PC-3 (cell line): ENCODE measurements at regions not wholly inside any gene's neighbourhood (a gene's known extent, or its start where the extent isn't known, plus 50 kb on each side); places are given as distances from the start of the nearest gene placed in this dataset.
"Not testable (repeated sequence)": the region's sequence is repeated elsewhere in the genome, so short reads cannot be mapped to it uniquely, and the experiment has no call there.

Experiments
- ATAC-seq: fragments of 200-7000 bp; cut with Tn5 transposase; 2 replicates; pipeline ENCODE4 v1.9.1; 2020; ENCODE audit warnings: mild to moderate bottlenecking, moderate library complexity
- BruUV-seq: library from RNA; stranded (reverse); fragments of 400-500 nt; replicated peaks from 2 replicates; lab custom pipeline; 2021; lab: Mats Ljungman, UMichigan
- CTCF ChIA-PET: fragments of 300-600 bp; sonication (Branson Sonifier 250); formaldehyde crosslinking; loops from one replicate; lab custom pipeline; 2022; ENCODE audit warnings: antibody characterized with exemption; lab: Charles Lee
- POLR2A ChIA-PET: fragments of 300-600 bp; sonication (Branson Sonifier 250); formaldehyde crosslinking; loops from one replicate; lab custom pipeline; 2022; ENCODE audit warnings: antibody characterized with exemption; ENCODE audit not compliant: unreplicated experiment; lab: Charles Lee
- DNase-seq: peaks from one replicate; pipeline ENCODE4 v3.0.0-alpha.2; 2015
- H2AFZ ChIP-seq: fragments of 300-600 bp; sonication (generic); 2 replicates; pipeline ENCODE4 v1.6.0; 2016; ENCODE audit warnings: antibody characterized with exemption, low read length
- H3F3A ChIP-seq: fragments of 300-600 bp; sonication (generic); one replicate; pipeline ENCODE4 v1.6.0; 2017; ENCODE audit warnings: antibody characterized with exemption, low read length, control low read depth, mild to moderate bottlenecking; ENCODE audit not compliant: unreplicated experiment
- H3K27ac ChIP-seq: fragments of 300-600 bp; sonication (generic); 2 replicates; pipeline ENCODE4 v1.5.1; 2016; ENCODE audit warnings: mild to moderate bottlenecking, low read length
- H3K27me3 ChIP-seq: fragments of 300-600 bp; sonication (generic); 2 replicates; pipeline ENCODE4 v1.6.1; 2016; ENCODE audit warnings: low read length, mixed read lengths
- H3K36me3 ChIP-seq: fragments of 300-600 bp; sonication (generic); 2 replicates; pipeline ENCODE4 v1.6.1; 2016; ENCODE audit warnings: low read depth, mixed run types, low read length, mixed read lengths
- H3K4me1 ChIP-seq: fragments of 300-600 bp; sonication (generic); 2 replicates; pipeline ENCODE4 v1.5.1; 2016; ENCODE audit warnings: low read length; ENCODE audit not compliant: insufficient read depth
- H3K4me2 ChIP-seq: fragments of 300-600 bp; sonication (generic); 2 replicates; pipeline ENCODE4 v1.6.0; 2016; ENCODE audit warnings: low read length
- H3K4me3 ChIP-seq: fragments of 300-600 bp; sonication (generic); 2 replicates; pipeline ENCODE4 v1.5.1; 2016; ENCODE audit warnings: mild to moderate bottlenecking, low read length, mixed read lengths
- H3K79me2 ChIP-seq: fragments of 300-600 bp; sonication (generic); 2 replicates; pipeline ENCODE4 v1.6.1; 2017; ENCODE audit warnings: low read length, mixed read lengths
- H3K9ac ChIP-seq: fragments of 300-600 bp; sonication (generic); 2 replicates; pipeline ENCODE4 v1.6.0; 2016; ENCODE audit warnings: mild to moderate bottlenecking, low read length
- H3K9me2 ChIP-seq: fragments of 300-600 bp; sonication (generic); replicated peaks from 2 replicates; pipeline ENCODE4 v1.6.1; 2016; ENCODE audit warnings: mixed run types, low read length, mixed read lengths
- H3K9me3 ChIP-seq: fragments of 300-600 bp; sonication (generic); 2 replicates; pipeline ENCODE4 v1.6.1; 2016; ENCODE audit warnings: low read length, mixed read lengths
- H4K20me1 ChIP-seq: fragments of 300-600 bp; sonication (generic); 2 replicates; pipeline ENCODE4 v1.6.1; 2016; ENCODE audit warnings: low read length, mixed read lengths
- CTCF ChIP-seq: fragments of 300-600 bp; sonication (generic); conservative IDR thresholded peaks from 2 replicates; pipeline ENCODE4 v1.5.1; 2017; ENCODE audit warnings: antibody characterized with exemption, low read depth, mild to moderate bottlenecking, low read length
- EZH2 ChIP-seq: fragments of 300-600 bp; sonication (generic); IDR thresholded peaks from one replicate; pipeline ENCODE4 v1.6.1; 2017; ENCODE audit warnings: antibody characterized with exemption, mild to moderate bottlenecking, low read length; ENCODE audit not compliant: unreplicated experiment
- EZH2phosphoT487 ChIP-seq: fragments of 300-600 bp; sonication (generic); IDR thresholded peaks from 2 replicates; pipeline ENCODE4 v1.6.1; 2018; ENCODE audit warnings: mild to moderate bottlenecking, antibody characterized with exemption, low read length, borderline replicate concordance
- intact Hi-C: fragments of 100-400 bp; cut with micrococcal nuclease; formaldehyde crosslinking; loops from 2 replicates; pipeline ENCODE4 v1.9.0; 2023

DNA sequence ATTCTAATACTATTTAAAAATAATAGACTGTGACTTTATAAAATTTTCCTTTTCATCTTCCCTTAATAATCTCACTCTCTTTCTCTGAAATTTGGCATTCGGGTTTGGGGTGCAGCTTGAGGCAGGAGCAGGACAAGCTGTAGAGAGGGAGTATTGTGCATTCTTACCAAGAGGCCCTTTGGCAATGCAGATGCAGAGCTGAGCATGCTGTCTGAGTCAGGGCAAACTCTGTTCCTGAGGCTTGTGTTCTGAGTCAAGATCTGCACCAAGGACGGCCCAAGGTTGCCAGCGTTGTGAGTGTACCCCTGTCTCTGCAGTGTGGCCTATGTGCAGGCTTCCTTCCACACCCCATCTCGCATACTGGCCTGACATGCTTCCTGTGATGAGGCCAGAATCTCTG lies 343.8 kb upstream of the FRG2C start:
- H3K9me3 ChIP-seq: no peaks in the 10 kb centered on the region

DNA sequence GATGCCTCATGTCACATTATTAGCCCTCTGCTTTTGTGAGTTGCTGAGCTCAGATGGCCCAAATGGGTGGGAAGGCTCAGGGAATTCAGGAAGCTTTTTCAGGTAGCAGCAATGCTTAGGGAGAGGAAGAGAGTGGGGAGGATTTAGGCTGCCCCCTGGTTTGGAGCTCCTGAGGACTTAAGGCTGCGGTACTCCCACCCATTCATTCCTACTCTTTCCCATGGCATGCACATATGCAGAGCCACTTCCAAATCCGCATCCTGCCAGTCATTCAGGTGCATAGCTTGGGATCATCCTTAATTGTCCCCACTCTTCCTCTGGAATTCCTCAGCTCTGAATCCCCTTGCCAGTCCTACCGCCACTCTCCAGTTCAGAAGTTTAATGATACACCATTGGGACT lies 343.1 kb upstream of the FRG2C start:
- ATAC-seq (no peak), DNase-seq (no peak)
- no peaks in the 10 kb centered on the region for H3K4me1 ChIP-seq
- no peaks in the 10 kb centered on the region for H3K27me3 ChIP-seq
- no peaks in the 10 kb centered on the region for H3K36me3 ChIP-seq
- no peak overlapping the region for H2AFZ ChIP-seq
- H3K79me2 ChIP-seq: no peaks in the 10 kb centered on the region
- no peak overlapping the region for H3K27ac ChIP-seq
- H3F3A ChIP-seq: no peaks in the 10 kb centered on the region
- H3K4me3 ChIP-seq: no peak overlapping the region
- H3K9me3 ChIP-seq: no peaks in the 10 kb centered on the region
- BruUV-seq: no TSS peak
- H3K9ac ChIP-seq: no peak overlapping the region
- intact Hi-C loops: no loop called here
- CTCF ChIA-PET: no interaction called here
- no peaks in the 10 kb centered on the region for H3K9me2 ChIP-seq
- TF ChIP-seq EZH2phosphoT487 (no peak), CTCF (no peak), EZH2 (no peak)
- H3K4me2 ChIP-seq: no peak overlapping the region
- POLR2A ChIA-PET: no interaction called here
- no peaks in the 10 kb centered on the region for H4K20me1 ChIP-seq

More for the DNA sequence above, 343.8 kb upstream of the FRG2C start:
- ATAC-seq (no peak), DNase-seq (no peak)
- H3K79me2 ChIP-seq: no peaks in the 10 kb centered on the region
- no peaks in the 10 kb centered on the region for H3K36me3 ChIP-seq
- no peak overlapping the region for H3K4me2 ChIP-seq
- H3K27ac ChIP-seq: no peak overlapping the region
- no peak overlapping the region for H3K4me3 ChIP-seq
- POLR2A ChIA-PET: no interaction called here
- CTCF ChIA-PET: no interaction called here
- H3K9me2 ChIP-seq: no peaks in the 10 kb centered on the region
- no TSS peak for BruUV-seq
- H2AFZ ChIP-seq: no peak overlapping the region
- no peaks in the 10 kb centered on the region for H3F3A ChIP-seq
- H3K27me3 ChIP-seq: no peaks in the 10 kb centered on the region
- no peaks in the 10 kb centered on the region for H3K4me1 ChIP-seq
- TF ChIP-seq EZH2phosphoT487 (no peak), EZH2 (no peak), CTCF (no peak)
- H3K9ac ChIP-seq: no peak overlapping the region
- intact Hi-C loops: no loop called here
- no peaks in the 10 kb centered on the region for H4K20me1 ChIP-seq

DNA sequence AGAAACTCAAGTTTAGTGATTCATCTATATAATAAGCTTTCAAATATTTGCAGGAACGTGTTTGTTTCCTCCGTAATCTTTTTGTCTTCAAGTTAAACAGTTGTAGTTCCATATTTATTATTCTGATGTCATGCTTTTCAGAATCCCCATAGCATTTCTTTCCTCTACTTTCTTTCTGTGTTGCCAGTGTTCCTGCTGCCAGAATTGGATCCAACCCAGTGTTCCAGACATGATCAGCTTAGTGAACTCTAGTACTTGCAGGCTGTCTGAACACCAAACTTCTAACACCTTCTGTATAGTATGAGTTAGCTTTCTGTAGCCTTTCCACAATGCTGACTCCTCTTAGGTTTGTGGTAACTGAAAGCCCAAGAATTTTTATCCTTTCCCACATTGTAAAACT lies 340.2 kb upstream of the FRG2C start:
- BruUV-seq, intact Hi-C loops, H3K4me2 ChIP-seq, H3F3A ChIP-seq, H3K9ac ChIP-seq, H4K20me1 ChIP-seq, H3K9me3 ChIP-seq, DNase-seq, H3K36me3 ChIP-seq, ATAC-seq, CTCF ChIA-PET, POLR2A ChIA-PET, H3K27ac ChIP-seq, H3K4me3 ChIP-seq, H3K27me3 ChIP-seq, H3K9me2 ChIP-seq, H3K79me2 ChIP-seq, H2AFZ ChIP-seq, H3K4me1 ChIP-seq: not testable (repeated sequence)
